NCI-H1105 (cell line): ENCODE measurements at regions not wholly inside any gene's neighbourhood (a gene's known extent, or its start where the extent isn't known, plus 50 kb on each side); places are given as distances from the start of the nearest gene placed in this dataset.

Experiments used
- DNase-seq: peaks from one replicate; lab custom pipeline; 2025; lab: John Stamatoyannopoulos, UW

GRCh38 chr9:106528158-106528557 lies 334.8 kb upstream of the ZNF462 start:
- no peak for DNase-seq

- DNase-seq: no peak
These were observed 333.4 kb upstream of the ZNF462 start for GRCh38 chr9:106529616-106530015.

- DNase-seq: no peak
These were observed 331.5 kb upstream of the ZNF462 start for GRCh38 chr9:106531491-106531890.

GRCh38 chr9:106532306-106533015 lies 330.5 kb upstream of the ZNF462 start:
- DNase-seq: no peak

- DNase-seq: no peak
These were observed 328.2 kb upstream of the ZNF462 start for GRCh38 chr9:106534800-106535199.

GRCh38 chr9:106535439-106535838 lies 327.5 kb upstream of the ZNF462 start:
- DNase-seq: no peak

DNA sequence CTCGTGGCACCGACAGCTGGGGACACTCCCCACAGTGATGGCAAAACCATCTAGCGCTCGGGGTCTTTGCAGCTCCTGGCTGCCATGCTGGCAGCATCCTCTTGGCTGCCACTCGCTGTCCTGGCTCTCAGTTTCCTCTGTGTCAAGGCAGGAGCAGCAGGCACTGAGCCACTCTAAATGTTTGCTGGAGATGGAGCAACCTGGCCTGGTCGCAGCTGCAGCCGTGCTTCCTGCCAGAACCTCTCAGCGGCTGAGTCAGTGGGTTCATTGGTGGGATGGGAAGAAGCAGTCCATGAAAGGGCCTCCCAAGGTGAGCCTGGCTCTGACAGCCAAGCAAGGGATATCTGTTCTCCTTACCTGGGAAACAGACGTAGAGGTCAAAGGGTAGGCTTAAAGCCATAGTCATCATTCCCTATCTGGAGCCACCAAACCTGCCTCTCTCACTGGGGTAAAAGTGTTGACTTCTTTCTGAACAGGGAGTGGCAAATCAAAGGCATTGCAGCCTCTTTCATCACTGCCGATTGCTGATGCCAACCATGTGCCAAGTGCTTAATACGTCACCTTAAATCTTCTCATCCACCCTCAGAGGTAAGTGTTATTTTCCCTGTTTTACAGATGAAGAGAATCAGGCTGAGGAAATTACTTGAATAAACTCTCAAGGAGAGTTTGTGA lies 304.8 kb upstream of the ZNF462 start:
- DNase-seq: no peak

GRCh38 chr9:106560540-106560939 lies 302.4 kb upstream of the ZNF462 start:
- DNase-seq: no peak

DNA sequence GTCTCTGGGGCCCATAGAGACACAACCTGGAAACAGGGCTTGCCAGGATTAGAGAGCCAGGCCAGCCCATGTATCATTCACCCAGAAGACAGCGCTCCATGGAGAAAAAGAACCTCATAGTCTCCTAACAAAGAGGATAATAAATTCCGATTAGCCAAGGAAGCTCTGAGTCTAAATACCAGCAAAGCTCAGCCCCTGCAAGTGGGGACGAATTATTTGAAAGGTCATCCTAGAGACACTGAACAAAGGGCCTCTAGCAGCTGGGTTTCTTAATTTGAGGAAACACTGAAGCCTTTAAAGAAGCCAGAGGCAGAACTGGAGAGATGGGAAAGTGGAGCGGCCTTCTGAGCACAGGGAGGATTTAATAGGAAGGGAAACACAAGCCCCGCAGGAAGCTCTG lies 287.1 kb upstream of the ZNF462 start:
- no peak for DNase-seq

DNA sequence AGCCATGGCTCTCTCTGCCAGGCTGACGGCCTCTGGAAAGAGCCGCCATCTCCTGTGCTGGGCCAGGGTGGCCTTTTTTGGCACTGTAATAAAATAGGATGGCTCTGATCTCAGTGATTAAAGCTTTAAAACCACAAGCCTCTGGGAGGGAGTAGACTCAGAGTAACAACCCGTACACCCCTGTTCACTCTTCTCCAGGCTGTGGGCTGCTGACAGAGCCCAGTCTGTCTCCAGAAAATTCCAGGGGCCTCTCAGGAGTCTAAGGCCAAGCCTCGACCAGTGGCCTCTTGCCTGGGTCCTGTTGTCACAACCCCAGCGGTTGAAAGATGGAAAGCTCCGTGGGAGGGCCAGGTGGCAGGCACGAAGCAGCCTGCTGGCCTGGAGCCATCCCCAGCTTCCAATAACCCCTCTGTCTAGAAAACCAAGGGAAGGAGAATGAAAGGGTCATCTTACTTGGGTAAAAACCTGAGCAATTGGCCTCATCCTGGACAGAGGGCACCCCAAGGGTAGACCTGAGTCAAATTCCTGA lies 286.7 kb upstream of the ZNF462 start:
- no peak for DNase-seq

GRCh38 chr9:106577121-106577520 lies 285.8 kb upstream of the ZNF462 start:
- no peak for DNase-seq

- no peak for DNase-seq
These were observed 282.4 kb upstream of the ZNF462 start for GRCh38 chr9:106580546-106580945.

- no peak for DNase-seq
These were observed 281.0 kb upstream of the ZNF462 start for GRCh38 chr9:106581973-106582372.

DNA sequence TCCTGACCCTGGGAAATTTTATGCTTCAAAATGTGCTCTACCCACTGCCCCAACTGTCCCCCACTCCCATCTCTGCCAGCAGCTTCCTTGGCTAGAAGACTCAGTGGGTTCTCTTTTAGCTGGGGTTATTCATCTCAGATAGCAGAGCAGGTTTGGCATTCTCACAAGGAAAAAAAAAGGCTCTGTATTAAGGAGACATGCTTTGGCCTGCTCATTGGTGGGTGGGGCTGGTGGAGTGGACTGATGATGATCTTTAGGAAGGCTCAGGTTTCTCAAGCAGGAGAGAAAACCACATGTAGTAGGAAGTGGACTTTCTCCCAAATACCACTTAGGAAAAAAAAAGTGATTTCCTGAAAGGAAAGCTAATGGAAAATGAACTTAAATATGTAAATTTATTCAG lies 279.2 kb upstream of the ZNF462 start:
- DNase-seq: no peak

DNA sequence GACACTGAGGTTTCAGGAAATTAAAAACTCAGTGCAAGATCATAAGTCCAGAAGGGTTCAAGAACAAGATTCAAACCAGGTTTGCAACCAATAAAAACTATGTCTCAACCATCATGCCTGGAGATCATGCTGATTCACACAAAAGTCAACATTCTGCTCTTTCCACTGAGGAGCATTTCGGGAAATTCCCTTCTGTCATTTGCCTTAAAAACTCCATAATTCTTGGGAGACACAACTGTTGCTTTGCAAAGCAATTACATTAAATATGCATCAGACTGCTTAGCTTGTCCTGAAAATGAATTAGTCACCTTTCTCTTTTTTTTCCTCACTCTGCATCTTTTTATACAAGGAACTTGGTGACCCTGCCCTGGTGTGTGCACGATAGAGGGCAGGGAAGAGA lies 275.9 kb upstream of the ZNF462 start:
- no peak for DNase-seq

DNA sequence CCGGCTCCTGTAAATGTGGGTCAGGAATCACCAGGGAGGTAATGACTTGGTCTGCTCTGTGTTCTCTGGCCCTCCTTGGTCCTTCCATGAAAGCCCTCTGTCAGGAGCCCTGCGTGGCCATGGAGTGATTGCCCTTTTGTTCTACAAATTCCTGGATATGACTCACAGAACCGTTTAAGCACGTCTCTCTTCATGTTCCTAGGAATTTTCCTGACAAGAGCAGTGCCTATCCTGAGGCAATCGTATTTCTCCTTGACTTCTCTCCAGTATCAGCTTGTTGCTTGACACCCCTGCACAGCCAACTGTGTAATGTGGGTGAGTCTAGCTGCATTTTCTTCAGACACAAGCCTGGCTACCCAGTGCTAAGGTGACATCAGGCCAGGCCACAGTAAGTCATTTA lies 274.3 kb upstream of the ZNF462 start:
- DNase-seq: no peak

DNA sequence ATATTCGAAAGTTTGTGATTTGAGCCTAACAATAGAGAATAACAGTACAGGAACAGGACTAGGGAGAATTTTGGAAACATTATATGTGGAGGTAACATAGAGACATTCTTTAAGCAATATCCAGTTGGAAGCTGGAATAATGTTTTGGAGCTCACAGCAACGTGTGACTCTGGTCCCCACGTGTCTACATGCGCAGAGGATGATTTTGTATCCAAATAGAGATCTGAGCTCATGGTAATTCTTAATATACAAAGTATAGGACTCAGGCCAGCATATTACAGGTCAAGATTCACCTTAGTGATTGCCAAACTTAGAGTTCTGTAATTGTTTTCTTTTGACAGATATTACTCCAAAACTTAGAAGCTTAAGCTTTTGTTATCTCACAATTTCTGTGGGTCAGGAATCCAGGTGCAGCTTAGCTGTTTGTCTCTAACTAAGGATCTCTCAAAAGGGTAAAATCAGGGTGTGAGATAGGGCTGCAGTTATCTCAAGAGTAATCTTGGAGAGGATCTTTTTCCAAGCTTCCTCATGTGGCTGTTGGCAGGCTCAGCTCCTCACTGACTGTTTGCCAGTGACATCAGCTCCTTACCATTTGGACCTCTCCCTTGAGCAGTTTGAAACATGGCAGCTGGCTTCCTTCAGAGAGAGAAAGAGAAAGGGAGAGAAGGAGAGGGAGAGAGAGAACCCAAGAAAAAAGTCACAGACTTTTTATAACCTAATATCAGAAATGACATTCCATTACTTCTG lies 272.0 kb upstream of the ZNF462 start:
- DNase-seq: no peak

DNA sequence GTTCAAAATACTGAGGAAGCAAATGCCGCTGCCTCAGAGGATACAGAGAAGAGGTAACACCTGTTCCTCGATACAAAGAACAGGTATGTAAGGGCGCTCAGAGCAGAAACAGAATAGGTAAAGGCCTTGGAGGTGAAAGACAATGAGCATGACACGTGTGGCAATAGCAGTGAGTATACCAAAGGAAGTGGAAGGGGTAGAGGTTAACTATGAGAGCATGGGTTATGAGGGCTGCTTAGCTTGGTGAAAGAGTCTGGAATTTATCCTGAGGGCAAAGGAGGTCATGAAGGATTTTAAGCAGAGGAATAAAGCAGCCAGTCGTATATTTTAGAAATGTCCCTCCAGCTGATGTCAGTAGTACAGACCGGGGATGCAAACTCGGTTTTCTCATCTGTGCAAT lies 269.8 kb upstream of the ZNF462 start:
- no peak for DNase-seq

GRCh38 chr9:106596984-106597383 lies 266.0 kb upstream of the ZNF462 start:
- no peak for DNase-seq

DNA sequence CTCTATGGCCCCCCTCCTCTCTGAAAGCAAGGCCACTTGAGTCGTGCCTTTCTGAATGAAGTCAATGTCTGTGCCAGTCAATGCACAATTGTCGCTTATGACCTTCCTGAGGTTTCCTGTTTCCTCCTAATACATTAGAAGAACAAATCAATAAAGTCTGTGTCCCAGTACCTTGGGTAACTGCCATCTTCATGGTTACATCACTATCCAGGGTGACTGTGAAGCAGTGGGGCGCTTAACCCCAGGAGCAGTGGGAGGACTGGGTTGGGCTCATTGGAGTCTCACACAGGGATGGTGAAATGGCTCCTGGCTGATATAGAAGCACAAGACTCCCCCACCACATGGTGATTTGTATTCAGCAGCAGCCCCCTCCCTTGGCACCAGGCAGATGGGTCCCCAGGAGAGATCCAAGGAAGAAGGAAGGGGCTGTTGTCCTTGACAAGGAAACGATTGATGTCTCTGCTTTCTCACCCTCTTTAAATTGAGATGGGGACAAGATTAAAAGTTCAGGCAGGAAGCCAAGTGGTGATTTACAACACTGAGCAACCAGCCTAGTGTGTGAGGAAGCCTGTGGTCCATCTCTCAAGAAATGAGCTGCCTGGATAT lies 261.9 kb upstream of the ZNF462 start:
- DNase-seq: no peak

DNA sequence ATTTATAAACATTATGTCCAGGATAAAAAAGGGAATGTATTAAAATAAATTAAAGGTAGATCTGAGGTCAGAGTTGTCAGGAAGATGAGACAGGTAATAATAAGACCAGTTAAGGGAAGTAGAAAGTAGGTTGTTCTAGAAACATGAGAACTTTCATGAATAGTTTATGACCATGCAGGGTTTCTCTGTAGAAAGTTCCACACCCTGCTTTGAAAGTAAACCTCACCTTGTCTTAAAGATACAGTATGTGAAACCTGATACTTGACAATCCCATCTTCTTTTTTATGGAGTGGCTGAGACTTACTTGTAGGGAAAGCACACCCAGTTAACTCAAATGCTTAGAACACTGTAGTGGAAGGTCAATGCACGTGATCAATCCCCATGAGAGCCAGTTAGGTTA lies 260.6 kb upstream of the ZNF462 start:
- no peak for DNase-seq

DNA sequence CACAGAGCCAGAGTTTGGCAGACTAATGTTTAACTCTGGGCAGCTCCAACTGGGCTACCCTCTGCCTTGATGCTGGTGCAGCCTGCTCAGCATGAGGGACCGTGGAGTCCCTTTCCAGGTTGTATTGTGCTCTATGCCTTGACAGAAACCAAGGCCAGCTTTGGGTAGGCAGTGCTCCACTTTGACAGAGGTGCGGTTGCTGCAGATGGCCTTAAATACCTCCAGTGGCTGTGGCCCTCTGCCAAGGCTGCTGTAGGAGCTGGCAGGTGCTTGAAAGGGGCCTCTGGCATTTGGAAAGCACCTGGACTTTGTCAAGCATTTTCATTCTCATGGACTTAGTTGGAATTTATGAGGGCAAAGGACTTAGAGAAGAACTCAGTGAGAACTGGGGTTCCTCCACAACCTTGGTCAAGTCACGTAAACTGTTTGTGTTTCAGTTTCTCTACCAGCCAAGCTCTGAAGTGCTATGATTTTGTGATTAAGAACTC lies 249.7 kb upstream of the ZNF462 start:
- DNase-seq: peak; percentile 64
